Stimulated activated CD8-positive, alpha-beta memory T cell treated with anti-CD3 and anti-CD28 coated beads, Interleukin-4, amount 100 ng/mL, for 48 hours (primary cell): ENCODE measurements at regions not wholly inside any gene's neighbourhood (a gene's known extent, or its start where the extent isn't known, plus 50 kb on each side); places are given as distances from the start of the nearest gene placed in this dataset.
"Not testable (repeated sequence)": the region's sequence is repeated elsewhere in the genome, so short reads cannot be mapped to it uniquely, and the experiment has no call there.

ENCODE experiments used
- DNase-seq: peaks from one replicate; pipeline ENCODE4 v3.0.0-alpha.2; 2020

DNA sequence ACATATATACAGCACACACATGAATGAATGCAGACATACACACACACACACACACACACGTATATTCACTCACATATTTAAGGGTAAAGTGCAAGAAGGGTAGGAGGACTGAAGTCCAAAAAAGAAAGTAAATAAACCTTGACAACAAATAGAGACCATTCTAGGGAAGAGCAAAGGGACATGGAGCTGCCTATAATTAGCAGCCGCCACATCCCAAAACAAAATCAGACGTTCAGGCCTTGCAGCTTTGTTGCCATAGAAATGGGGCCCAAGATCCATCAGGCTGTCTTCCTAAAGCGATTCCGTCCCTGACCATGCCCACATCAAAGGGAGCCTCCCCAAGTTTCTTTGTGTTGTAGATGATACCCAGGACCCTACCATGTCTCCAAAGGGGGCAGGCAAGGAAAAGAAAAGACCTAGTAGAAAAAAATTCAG is 703.5 kb upstream of the TBX3 start:
- DNase-seq: no peak

DNA sequence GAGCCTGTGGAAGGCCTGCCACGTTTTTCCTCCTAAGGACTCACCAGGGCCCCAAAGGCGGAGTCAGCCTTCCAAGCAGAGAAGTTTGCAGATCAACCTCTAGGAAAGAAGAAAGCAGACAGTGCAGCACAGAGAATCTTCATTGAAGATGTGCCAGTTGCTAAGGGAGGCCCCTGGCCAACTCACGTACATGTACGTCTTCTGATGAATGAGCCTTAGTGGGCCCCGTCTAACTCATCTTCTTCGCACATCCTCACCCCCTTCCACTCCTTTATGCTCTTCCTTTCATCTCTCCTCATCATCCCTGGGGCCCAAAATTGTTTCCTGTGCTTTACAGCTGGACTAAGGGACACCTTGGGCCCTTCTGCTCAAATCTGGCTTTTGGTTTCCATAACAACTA is 703.0 kb upstream of the TBX3 start:
- DNase-seq: no peak

DNA sequence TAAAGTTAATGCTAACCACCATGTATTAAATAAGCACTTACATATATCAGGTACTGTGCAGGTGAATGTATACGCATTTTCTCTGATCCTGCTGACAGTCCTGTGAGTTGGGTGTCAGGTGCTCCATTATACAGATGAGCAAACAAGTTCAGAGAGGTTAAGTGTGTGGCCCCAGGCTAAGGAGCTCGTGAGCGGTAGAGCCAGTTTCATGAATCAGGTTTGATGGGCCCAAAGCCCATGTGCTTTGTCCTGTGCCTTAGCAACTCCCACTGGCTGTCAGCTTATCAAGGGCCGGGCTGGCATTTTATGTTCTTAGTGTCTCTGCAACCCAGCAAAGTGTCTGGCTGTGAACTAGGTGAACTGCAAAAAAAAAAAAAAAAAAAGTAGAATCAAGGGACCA is 701.2 kb upstream of the TBX3 start:
- no peak for DNase-seq

DNA sequence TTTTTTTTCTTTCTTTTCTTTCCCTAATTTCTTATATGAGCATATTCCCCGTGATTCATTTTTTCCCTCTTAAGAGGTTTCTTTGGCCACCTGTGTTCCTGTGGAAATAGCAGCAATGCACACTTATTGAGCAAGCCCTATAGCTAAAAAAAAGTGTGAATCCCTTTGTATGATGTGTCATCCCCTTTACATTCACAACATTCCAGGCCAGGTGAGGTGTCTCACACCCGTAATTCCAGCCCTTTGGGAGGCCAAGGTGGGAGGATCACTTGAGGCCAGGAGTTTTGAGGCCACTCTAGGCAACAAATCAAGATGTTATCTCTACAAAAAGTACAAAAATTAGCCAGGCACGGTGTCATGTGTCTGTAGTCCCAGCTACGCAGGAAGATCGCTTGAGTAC is 700.4 kb upstream of the TBX3 start:
- no peak for DNase-seq

DNA sequence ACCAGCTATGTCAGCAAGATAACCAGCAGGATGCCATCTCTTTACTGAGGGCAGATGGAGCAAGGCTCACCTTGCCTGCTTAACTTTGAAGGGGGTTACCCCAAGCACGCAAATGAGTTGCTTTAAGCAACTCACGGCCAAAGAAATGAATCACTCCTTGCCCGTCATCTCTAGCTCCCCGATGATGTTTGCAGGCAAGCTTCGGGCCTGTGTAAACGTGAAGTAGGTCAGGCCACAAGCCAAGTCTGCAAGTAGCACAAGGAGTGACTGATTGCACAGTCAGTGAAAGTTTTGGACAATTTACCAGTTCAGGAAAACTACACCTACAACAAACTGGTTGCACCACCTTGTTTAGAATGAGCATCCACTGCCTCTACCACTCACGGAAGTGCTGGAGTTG is 699.7 kb upstream of the TBX3 start:
- DNase-seq: no peak

DNA sequence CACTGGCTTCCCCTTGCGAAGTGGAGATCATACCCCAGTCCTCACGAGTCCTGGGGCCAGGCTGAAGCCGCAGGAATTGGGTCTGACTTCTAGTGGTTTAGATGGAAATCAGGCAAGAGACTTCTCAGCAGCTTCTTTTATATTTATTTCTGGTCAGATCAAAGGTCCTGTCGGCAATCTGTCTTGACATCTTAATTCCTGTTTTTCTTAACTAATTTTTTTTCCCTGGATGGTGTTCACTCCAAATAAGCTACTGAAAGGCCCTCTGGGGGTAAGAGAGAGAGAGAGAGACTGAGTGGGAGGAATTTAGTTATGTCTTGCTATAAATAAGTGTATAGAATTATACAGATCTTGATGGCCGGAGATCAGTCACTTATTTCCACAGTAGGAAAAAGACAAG is 698.7 kb upstream of the TBX3 start:
- DNase-seq: no peak

DNA sequence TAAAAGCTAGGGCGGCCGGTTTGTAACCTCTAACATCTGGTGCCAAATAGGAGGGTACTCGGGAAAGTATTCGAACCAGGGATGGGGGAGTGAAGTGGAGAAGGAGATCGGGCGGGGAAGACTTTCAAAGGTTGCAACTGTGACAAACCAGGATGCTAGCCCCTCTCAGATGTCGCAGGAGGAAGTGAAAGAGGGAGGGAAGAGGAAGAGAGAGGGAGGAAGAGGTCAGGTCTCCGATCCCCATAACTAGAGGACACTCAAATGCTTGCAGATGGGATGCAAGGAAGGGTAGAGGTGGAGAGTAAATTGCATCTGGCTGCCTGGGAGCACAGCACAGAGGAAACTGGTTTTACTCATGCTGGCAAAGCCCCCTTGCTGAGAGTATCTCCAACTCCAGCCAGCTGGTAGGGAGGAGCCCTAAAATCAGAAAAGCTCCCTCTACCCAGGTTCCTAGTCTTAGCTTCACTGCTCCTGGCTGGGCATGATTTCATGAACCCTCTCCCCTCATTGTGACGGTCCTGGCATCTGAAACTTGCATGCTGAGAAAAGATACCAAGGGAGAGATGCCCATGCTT is 696.7 kb upstream of the TBX3 start:
- DNase-seq: no peak

DNA sequence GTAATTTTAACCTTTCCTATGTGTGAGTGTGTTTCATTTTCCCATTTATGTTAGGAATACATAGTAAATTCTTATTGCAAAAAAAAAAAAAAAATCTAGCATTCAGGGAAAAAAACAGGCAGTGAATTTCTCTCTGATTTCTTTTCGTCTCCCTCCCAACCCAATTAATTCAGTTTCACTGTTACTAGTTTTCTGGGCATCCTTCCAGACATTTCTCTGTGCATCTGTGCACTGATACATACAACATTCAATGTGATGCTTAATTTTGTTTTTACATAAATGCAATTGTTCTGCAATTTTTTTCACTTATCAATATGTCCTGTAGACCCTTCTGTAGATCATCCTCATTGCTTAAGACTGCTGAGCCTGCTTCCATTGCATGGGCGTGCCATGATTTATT is 694.3 kb upstream of the TBX3 start:
- no peak for DNase-seq

DNA sequence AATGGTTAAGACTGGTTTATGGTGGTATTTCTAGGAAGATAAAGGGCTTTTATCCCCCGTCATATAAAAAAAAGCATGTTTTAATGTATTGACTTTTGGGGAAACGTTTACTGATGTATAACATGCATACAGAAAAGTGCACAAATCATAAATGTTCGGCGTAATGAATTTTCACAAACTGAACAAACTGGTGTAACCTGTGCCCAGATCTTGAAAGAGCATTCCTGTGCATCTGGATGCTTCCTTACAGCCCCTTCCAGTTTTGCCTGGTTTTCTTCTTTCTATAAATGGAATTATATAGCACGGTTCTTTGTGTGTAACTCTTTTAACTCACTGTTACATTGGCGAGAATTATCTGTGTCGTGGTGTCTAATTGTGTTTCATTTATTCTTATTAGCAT is 693.8 kb upstream of the TBX3 start:
- no peak for DNase-seq

DNA sequence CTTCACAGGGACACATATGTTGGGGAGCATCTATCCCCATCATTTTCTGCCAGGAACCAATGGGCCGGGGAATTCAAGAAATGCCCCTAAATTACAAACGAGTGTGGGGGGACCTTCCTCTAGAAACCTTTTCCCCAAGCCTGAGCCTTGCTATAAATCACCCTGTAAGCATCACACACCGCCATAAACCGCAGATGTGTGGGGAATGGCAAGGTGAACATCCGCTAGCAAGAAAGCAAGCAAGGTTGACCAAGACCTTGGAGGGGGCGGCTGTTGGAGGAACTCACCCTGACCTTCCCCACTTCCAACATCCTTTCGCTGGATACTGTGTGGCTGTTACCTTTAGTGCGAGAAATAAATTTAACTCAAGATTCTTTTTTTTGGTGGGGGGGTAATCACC is 693.3 kb upstream of the TBX3 start:
- no peak for DNase-seq

DNA sequence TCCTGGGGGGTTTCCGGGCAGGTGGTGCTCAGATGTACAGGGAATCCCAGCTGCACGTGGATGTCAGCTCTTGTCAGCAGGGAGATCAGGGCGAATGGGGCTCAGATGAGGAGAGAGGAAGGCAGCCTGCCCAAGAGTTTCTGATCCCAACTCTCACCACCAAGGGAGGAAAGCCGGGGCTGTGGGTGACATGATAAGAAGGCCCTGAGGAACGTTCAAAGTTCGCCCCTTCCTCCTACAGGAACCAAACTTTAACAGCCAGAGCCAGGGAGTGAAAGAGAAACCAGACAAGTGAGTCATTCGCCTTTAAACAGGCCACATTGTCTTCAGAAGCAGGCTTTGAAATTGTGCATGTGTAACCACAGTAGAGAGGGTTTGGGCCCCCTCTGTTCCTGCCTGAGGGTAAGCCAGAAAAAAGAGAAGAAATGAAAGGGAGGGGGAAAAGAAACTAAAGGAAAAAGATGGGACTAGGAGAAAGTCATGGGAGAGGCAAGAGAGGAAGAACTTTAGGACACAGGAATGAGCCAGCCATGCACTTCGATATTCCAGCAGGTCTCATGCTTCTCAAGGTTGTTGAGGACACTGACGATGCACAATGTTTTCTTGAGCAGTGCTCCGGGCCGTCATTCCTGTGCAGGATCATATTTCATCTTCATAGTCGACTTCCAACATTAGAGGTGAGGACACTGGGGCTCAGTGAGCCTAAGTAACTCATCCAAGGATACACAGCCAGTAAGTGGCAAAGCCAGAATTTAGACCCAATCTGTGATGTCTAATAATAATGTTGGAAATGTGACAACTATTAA is 691.4 kb upstream of the TBX3 start:
- no peak for DNase-seq

DNA sequence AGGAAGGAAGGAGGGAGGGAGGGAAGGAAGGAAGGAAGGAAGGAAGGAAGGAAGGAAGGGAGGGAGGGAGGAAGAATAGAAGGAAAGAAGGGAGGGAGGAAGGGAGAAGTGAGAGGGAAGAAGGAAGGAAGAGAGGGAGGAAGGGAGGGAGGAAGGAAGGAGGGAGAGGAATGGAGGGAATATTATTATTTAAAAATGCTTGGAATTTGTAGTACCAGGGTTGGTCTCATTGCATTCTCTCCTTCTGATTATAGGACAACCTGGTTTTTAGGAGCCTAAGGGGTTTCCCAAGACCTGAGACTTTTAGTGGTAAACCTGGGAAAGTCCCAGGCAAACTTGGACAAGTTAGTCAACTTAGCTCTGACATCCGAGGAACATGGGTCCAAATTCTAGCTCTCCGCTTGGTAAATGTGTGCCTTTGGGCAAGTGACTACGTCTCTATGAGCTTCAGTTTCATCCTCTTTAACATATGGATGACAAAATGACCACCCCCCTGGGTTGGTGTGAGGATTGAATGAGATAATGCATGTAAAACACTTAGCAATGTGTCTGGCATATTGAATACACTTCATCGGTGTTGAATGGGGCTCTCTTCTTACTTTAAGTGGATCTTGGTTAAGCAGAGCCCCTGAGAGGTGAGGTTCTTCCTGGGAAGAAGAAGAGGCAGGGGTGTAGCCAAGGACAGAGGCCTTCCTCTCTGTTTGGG is 690.7 kb upstream of the TBX3 start:
- no peak for DNase-seq

DNA sequence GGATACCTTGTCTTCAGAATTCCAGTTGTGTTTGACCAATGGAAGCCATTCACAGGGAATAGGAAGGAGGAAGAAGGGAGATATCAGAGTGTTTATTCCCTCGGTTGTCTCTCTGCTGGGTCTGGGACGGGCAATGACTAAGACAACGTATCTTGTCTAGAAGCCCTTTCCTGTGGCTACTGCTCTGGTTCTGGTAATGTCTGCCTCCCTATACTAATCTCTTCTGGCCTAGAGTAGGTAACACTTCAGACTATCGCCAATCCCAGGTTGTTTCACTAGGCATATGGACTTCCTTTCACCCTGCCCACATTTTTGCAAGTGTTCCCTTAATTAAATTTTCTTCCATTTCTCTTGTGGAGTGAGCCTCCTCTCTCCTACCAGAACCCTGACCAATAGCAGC is 687.7 kb upstream of the TBX3 start:
- no peak for DNase-seq

DNA sequence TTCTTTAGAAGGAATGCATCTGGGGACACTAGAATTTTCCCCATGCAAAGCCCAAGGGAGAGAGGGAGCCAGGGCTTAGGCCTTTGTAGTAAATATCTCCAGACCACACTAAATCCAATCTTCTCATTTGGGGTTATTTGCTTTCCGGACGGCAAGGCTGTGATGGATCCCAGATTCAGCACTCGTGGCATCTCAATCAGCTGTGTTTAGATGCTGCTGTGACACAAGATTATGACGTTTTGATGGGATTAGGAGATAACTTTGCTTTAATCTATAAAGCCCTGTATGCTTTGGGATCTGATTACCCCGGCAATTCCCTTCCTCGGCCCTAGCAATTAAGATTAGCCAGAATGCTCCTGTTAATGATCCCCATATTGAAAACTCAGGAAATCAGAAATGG is 686.7 kb upstream of the TBX3 start:
- no peak for DNase-seq

DNA sequence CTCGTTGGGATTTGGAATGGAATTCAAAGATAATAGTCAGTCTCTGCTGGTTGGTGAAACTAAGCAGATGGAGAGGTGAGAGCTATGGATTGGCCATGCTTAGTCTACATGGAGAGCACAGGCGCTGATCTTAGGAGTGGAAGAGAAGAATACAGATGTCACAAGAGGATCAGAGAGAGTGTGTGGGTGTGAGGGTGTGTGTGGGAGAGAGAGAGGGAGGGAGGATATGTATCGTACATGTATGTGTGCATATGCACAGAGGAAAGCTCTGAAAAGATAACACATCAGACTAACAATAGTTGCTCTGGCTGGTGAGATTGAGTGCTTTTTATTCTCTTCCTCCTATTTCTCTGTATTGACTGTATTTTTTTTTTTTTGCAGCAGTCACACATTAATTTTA is 686.2 kb upstream of the TBX3 start:
- no peak for DNase-seq

DNA sequence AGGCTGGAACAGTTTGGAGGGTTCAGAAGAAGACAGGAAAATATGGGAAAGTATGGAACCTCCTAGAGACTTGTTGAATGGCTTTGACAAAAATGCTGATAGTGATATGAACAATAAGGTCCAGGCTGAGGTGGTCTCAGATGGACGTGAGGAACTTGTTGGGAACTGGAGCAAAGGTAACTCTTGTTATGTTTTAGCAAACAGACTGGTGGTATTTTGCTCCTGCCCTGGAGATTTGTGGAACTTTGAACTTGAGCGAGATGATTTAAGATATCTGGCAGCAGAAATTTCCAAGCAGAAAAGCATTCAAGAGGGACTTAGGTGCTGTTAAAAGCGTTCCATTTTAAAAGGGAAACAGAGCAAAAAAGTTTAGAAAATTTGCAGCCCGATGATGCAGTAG is 682.3 kb upstream of the TBX3 start:
- DNase-seq: not testable (repeated sequence)

DNA sequence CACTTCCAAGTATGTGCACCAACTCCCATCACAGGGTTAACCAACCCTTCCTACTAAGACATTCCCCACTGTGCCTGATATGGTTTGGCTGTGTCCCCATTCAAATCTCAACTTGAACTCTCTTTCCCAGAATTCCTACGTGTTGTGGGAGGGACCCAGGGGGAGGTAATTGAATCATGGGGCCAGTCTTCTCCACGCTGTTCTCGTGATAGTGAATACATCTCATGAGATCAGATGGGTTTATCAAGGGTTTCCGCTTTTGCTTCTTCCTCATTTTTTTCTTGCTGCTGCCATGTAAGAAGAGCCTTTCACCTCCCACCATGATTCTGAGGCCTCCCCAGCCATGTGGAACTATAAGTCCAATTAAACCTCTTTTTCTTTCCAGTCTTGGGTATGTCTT is 681.8 kb upstream of the TBX3 start:
- DNase-seq: not testable (repeated sequence)

DNA sequence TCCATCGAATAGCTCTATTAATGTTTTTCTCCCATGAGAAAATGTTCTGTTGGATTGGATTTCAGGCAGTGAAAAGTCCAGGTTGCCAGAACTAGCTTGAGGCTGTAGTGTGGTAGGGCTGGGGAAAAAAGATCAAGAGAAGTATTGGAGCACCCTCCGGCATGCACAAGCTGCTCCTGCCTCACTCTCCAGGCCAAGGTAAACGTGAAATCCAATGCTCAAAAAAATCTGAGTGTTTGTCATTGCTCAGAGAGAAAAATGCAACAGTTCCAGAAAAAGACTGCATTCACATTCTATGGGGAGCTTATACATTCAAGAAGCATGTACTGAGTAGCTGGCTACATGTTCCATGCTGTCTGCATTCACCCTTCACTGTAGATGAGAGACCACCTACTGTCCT is 680.9 kb upstream of the TBX3 start:
- DNase-seq: no peak

DNA sequence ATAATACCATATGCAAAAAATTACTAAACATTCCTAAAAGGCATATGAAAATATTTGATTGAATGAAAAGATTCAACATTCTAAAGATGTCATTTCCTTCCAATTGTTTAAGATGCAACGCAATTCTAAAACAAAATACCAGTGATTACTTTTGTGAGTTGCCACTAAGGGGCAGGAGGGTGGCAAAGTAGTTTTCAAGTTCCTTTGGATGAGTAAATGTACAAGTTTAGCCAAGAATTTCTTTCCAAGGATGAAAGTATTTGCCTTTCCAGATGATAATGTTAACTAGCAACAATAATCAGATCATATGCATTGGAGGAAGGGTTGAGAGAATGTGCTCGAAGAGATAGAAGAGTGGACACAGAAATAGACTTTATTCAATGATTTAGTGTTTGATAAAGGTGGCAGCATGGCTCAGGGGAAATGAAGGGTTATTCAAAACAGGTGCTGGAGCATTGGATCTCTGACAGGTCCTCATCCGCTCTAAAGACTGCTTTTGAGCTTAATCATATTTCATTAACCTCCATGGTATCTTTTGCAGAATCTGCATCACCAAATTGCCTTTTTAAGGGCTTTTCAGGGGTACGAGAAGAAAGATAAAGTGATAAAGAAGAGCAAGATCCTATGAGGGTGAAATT is 678.5 kb upstream of the TBX3 start:
- DNase-seq: no peak

DNA sequence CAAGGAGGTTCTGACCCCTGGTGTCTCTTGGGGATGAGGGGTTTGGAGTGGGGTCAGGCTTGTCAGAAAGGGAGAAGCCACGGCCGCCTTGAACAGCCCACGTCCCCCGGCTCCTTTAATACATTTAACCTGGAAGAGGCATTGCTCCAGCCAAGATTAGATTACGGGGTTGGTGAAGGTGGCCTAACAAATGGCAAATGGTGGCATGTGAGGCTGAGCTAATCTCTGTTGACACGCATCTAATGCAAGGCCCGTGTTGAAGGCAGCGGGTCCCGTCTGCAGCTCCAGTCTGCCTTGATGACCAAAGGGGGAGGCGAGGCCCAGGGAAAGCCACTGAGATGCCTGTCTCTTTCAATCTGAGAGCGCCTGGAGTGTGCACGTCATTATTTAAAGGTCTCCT is 673.7 kb upstream of the TBX3 start:
- DNase-seq: no peak

DNA sequence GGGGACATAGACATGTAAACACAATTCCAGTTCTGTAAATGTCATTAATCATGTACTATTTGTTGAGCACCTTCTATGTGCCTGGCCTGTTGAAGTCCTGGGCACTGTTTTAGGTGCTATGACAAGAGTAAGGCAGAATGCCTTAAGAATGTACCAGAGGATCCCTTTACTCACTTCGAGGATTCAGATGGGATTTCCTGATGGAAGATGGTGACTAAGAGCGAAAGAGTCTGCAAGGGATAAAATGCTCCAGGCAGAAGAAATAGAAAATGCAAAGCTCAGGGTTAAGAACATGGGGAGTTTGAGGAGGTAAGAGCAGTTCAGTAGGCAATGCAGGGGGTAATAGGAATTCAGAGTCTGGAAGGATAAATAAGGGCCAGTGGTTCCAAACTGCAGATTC is 671.3 kb upstream of the TBX3 start:
- DNase-seq: no peak

DNA sequence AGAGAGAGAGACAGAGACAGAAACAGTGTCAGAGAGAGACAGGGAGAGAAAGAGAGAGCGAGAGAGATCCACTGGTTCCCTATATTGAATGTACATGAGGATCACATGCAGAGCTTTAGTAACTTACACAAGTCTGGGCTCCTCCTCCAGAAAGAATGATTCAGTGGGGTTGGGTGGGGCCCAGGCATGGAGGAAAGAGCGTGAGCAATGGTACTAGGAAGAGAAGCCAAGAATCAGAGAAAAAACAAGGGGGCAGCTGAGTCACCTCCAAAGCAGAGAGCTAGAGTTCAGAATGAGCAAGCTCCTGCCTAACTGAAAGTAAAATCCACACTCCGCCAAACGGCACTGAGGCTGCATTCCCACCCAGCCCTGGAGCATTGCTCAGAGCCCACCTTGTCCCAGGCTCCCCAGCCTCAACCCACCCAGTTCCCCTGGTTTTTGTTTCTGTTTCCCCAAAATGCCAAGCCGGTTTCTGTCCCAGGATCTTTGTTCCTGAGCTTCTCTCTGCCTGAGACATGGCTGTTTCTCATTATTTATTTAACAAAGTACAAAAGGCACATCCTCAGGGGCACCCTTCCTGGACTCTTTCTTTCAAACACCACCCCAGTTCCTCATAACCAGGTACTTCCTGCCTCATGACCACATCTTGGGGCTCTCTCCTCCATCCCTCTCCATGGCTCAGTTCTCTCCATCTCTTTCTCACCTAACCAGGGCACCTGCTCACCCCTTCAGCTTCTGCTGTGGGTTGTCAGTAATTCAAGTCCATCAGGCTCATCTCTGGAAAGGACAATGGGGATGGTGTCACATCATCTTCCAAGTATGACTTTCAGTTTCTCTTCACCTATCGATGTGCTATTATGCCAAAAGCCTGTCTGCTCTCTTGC is 670.3 kb upstream of the TBX3 start:
- no peak for DNase-seq

DNA sequence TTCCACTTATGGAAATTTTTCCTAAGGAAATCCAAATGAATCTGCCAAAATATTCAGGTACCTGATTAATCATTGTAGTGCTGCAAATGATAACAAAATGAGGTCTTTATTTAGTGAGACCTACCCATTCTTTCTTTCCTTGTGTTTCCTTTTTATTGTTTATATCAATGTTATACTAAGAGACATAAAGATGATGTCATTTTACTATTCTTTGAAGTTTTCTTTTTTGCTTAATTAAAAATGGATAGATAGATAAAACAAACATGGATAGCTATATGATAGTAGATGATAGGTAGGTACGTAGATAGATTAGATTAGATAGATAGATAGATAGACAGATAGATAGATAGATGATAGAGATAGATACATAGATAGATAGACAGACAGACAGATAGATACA is 669.5 kb upstream of the TBX3 start:
- no peak for DNase-seq
